ENCODE measurements at regions not wholly inside any gene's neighbourhood (a gene's known extent, or its start where the extent isn't known, plus 50 kb on each side); places are given as distances from the start of the nearest gene placed in this dataset.
"Not testable (repeated sequence)": the region's sequence is repeated elsewhere in the genome, so short reads cannot be mapped to it uniquely, and the experiment has no call there.

DNA sequence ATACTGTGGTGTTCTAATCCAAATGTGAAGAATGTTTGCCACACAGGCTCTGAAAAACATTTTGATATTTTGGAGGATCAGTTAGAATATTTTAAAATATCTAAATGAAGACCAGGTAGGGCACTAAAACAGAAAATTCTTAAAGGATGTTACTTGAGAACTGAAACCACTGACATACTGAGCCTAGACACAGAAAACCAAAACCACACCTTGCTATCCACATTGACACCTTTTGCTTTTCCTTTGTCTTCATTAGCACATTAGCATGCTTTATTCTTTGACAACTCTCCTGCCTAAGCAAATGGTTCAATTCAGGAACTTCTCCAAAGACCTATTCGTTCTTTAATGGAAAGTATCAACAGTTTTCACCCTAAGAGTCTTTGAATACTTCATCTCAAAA is 835.9 kb upstream of the GRM7 start:
- peaks cover 0 to 29% (median 0%) of the 10 kb centered on the region in 11 donors for H3K9me3 ChIP-seq
- no peaks in the 10 kb centered on the region for H3K36me3 ChIP-seq
- 63 to 71% methylated on average over 1 of the region's 1 CpG for WGBS, 2 donors
- no peak for TF ChIP-seq CTCF (IDR thresholded peaks at IDR 0.05)
- no peak overlapping the region for H3K4me3 ChIP-seq
- no peak overlapping the region for H3K27ac ChIP-seq
- no peak for ATAC-seq
- DNase-seq, result no peak
- intact Hi-C loops (cut with DNase I), result no loop called here
- H3K4me1 ChIP-seq, result no peaks in the 10 kb centered on the region
- no peaks in the 10 kb centered on the region for H3K27me3 ChIP-seq

DNA sequence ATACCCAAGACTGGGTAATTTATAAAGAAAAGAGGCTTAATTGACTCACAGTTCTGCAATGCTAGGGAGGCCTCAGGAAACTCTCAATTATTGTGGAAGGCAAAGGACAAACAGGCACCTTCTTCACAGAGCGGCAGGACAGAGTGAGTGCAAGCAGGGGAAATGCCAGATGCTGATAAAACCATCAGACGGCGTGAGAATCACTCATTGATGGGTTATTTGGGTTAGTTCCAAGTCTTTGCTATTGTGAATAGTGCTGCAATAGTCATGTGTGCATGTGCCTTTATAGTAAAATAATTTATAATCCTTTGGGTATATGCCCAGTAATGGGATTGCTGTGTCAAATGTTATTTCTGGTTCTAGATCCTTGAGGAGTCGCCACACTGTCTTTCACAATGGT is 830.3 kb upstream of the GRM7 start:
- H3K4me3 ChIP-seq; DNase-seq; H3K4me1 ChIP-seq; H3K36me3 ChIP-seq; H3K27ac ChIP-seq; H3K27me3 ChIP-seq; ATAC-seq; intact Hi-C loops (cut with DNase I): not testable (repeated sequence)
- H3K9me3 ChIP-seq, result peaks cover 0 to 45% (median 1%) of the 10 kb centered on the region in 11 donors
- 30 to 38% methylated on average over 4 of the region's 4 CpGs for WGBS, 2 donors

DNA sequence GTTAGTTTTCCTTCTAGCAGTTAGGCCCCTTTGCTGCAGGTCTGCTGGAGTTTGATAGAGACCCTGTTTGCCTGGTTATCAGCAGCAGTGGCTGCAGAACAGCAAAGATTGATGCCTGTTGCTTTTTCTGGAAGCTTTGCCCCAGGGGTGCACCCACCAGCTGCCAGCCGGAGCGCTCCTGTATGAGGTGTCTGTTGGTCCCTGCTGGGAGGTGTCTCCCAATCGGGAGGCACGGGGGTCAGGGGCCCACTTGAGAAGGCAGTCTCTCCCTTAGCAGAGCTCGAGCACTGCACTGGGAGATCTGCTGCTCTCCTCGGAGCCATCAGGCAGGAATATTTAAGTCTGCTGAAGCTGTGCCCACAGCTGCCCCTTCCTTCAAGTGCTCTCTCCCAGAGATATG is 825.3 kb upstream of the GRM7 start:
- Histone ChIP-seq H3K27me3 (no peaks in the 10 kb centered on the region), H3K27ac (no peak overlapping the region), H3K4me1 (no peaks in the 10 kb centered on the region), H3K4me3 (no peak overlapping the region), H3K9me3 (peaks cover 0 to 41% (median 3%) of the 10 kb centered on the region in 11 donors), H3K36me3 (no peaks in the 10 kb centered on the region)
- 68 to 79% methylated on average over 6 of the region's 6 CpGs for WGBS, 2 donors
- no peak for TF ChIP-seq CTCF (IDR thresholded peaks at IDR 0.05)
- intact Hi-C loops (cut with DNase I), result loop anchor here in 1 of 10 donors (2.0 kb wide), 1 partner anchor 25 kb away; no protein-coding TSS in a partner anchor
- ATAC-seq (no peak), DNase-seq (no peak)

GRCh38 chr3:6039971-6040370 is 820.9 kb upstream of the GRM7 start:
- intact Hi-C loops (cut with DNase I), result no loop called here
- 74 to 88% methylated on average over 3 of the region's 3 CpGs for WGBS, 2 donors
- ATAC-seq, result no peak

More at GRCh38 chr3:6039971-6040370, 820.9 kb upstream of the GRM7 start:
- Histone ChIP-seq H3K27ac (no peak overlapping the region), H3K36me3 (no peaks in the 10 kb centered on the region), H3K27me3 (no peaks in the 10 kb centered on the region), H3K4me3 (no peak overlapping the region), H3K9me3 (peaks cover 0 to 26% (median 0%) of the 10 kb centered on the region in 11 donors), H3K4me1 (no peaks in the 10 kb centered on the region)
- TF ChIP-seq CTCF (IDR thresholded peaks at IDR 0.05), result no peak
- no peak for DNase-seq

Measured in heart right ventricle (tissue), 16 donors.